B cell (primary cell): ENCODE measurements at regions not wholly inside any gene's neighbourhood (a gene's known extent, or its start where the extent isn't known, plus 50 kb on each side); places are given as distances from the start of the nearest gene placed in this dataset.

Source experiments
- ATAC-seq: fragments of 200-7000 bp; cut with Tn5 transposase; one replicate; pipeline ENCODE4 v1.10.0; 2021; ENCODE audit warnings: low read depth, mild to moderate bottlenecking, moderate number of reproducible peaks, moderate library complexity
- CTCF ChIA-PET: fragments of 350-600 bp; sonication (Branson Sonifier 250); formaldehyde crosslinking; loops from one replicate; lab custom pipeline; 2021; ENCODE audit warnings: antibody characterized with exemption, inconsistent platforms; lab: Charles Lee
- POLR2A ChIA-PET: fragments of 350-600 bp; sonication (Branson Sonifier 250); formaldehyde crosslinking; loops from one replicate; lab custom pipeline; 2021; ENCODE audit warnings: antibody characterized with exemption; lab: Charles Lee
- DNase-seq: peaks from one replicate; pipeline ENCODE4 v3.0.0; 2013
- H2AFZ ChIP-seq: 2 replicates; pipeline ENCODE4 v1.6.1; 2012; ENCODE audit warnings: mild to moderate bottlenecking, low read depth, low read length; ENCODE audit not compliant: insufficient read depth, poor library complexity, severe bottlenecking
- H3K27ac ChIP-seq, 2 donors: 1 replicate in 1 of 2; 2 replicates in 1 of 2; pipeline ENCODE4 v1.5.1; 2012 to 2013; ENCODE audit warnings: low read length in 2 of 2, mild to moderate bottlenecking in 2 of 2, moderate library complexity in 1 of 2
- H3K27me3 ChIP-seq, 4 experiments: fragments of 200-600 bp in 1 of 4; sonication (generic) in 1 of 4; replicated peaks in 1 of 4; 1 replicate in 2 of 4; 2 replicates in 2 of 4; pipeline versions ENCODE4 v1.6.1 to v1.7.0; 2013 to 2016; ENCODE audit warnings: low read length in 3 of 4, mild to moderate bottlenecking in 2 of 4, mixed read lengths in 1 of 4, moderate library complexity in 1 of 4; ENCODE audit not compliant: insufficient read depth in 4 of 4, control insufficient read depth in 3 of 4; ENCODE audit errors: control extremely low read depth in 1 of 4
- H3K36me3 ChIP-seq, 2 experiments: replicated peaks in 1 of 2; 1 replicate in 1 of 2; 2 replicates in 1 of 2; pipeline versions ENCODE4 v1.6.1 to v1.7.1; 2013; ENCODE audit warnings: low read length in 1 of 2; ENCODE audit not compliant: insufficient read depth in 2 of 2, control insufficient read depth in 1 of 2; ENCODE audit errors: control extremely low read depth in 1 of 2, extremely low read depth in 1 of 2
- H3K4me1 ChIP-seq, 2 donors: fragments of 200-600 bp in 1 of 2; sonication (generic) in 1 of 2; 1 replicate in 1 of 2; 2 replicates in 1 of 2; pipeline versions ENCODE4 v1.5.1 to v1.6.1; 2013 to 2017; ENCODE audit warnings: low read length in 2 of 2; ENCODE audit not compliant: control insufficient read depth in 2 of 2, insufficient read depth in 2 of 2
- H3K4me2 ChIP-seq: replicated peaks from 2 replicates; pipeline ENCODE3; 2012; ENCODE audit warnings: mild to moderate bottlenecking, low read depth, low read length; ENCODE audit not compliant: poor library complexity, severe bottlenecking
- H3K4me3 ChIP-seq, 5 experiments: fragments of 200-600 bp in 1 of 5; sonication (generic) in 1 of 5; 1 replicate in 3 of 5; 2 replicates in 2 of 5; pipeline versions ENCODE4 v1.5.1 to v1.7.0; 2011 to 2016; ENCODE audit warnings: low read length in 4 of 5, mild to moderate bottlenecking in 4 of 5, low read depth in 2 of 5, control low read depth in 1 of 5, moderate library complexity in 1 of 5; ENCODE audit not compliant: insufficient read depth in 1 of 5; ENCODE audit errors: control extremely low read depth in 1 of 5, extremely low read depth in 1 of 5
- H3K79me2 ChIP-seq: fragments of 200-600 bp; sonication (generic); one replicate; pipeline ENCODE4 v1.6.0; 2016; ENCODE audit warnings: low read length; ENCODE audit not compliant: control insufficient read depth, insufficient read depth
- H3K9ac ChIP-seq: fragments of 200-600 bp; sonication (generic); 2 replicates; pipeline ENCODE4 v1.6.1; 2017; ENCODE audit warnings: mild to moderate bottlenecking, low read length, moderate library complexity
- H3K9me3 ChIP-seq, 3 donors: one replicate each; pipeline versions ENCODE4 v1.6.1 to v1.7.1; 2013; ENCODE audit warnings: low read length in 2 of 3; ENCODE audit not compliant: control insufficient read depth in 2 of 3, insufficient read depth in 1 of 3; ENCODE audit errors: control extremely low read depth in 1 of 3
- H4K20me1 ChIP-seq: 2 replicates; pipeline ENCODE4 v1.6.0; 2012; ENCODE audit warnings: mild to moderate bottlenecking, low read length; ENCODE audit not compliant: insufficient read depth, control insufficient read depth, poor library complexity, severe bottlenecking
- H3K27ac Mint-ChIP-seq: one replicate; pipeline ENCODE4 v1.8.0; 2021; ENCODE audit warnings: mixed read lengths
- H3K27me3 Mint-ChIP-seq: one replicate; pipeline ENCODE4 v1.8.0; 2021; ENCODE audit warnings: mixed read lengths
- H3K4me1 Mint-ChIP-seq: one replicate; pipeline ENCODE4 v1.8.0; 2021; ENCODE audit warnings: mixed read lengths
- H3K4me3 Mint-ChIP-seq: one replicate; pipeline ENCODE4 v1.8.0; 2021; ENCODE audit warnings: mixed read lengths
- H3K9me3 Mint-ChIP-seq: one replicate; pipeline ENCODE4 v1.8.0; 2022; ENCODE audit warnings: mixed read lengths; ENCODE audit not compliant: insufficient read depth
- EZH2 ChIP-seq: IDR thresholded peaks from 2 replicates; pipeline ENCODE4 v1.6.1; 2012; ENCODE audit warnings: borderline replicate concordance, low read depth, mild to moderate bottlenecking, moderate library complexity, low read length; ENCODE audit not compliant: insufficient read depth, poor library complexity, severe bottlenecking
- WGBS: methylation state at CpG from one replicate; pipeline ENCODE4 v1.1.5; 2013; ENCODE audit warnings: missing lambda C conversion rate; ENCODE audit not compliant: insufficient coverage; 5-methylcytosine and 5-hydroxymethylcytosine counted together
- intact Hi-C: fragments of 100-400 bp; cut with micrococcal nuclease; formaldehyde crosslinking; loops from one replicate; pipeline ENCODE4 v1.10.0; 2022
- TF ChIP-seq, protein P1 (sequence below): fragments of 200-600 bp; IDR thresholded peaks from one replicate; pipeline ENCODE4 v1.8.0; 2022; ENCODE audit warnings: antibody characterized with exemption, mild to moderate bottlenecking

DNA sequence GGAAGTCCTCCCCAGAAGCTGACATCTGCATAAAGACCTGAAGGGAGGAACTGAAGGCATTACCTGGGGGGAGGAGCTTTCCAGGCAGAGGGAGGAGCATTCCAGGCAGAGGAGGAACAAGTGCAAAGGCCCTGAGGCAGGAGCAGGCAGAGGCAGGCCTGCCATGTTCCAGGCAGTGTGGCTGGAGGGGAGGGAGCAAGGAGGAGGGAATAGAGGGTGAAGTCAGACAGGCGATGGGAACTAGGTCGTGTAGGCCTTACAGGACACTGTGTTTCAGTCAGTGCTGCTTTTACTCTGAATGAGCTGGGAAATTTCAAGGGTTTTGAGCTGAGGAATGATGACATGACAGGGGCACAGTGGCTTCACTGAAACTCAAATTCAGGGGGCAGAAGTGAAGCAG, 292.7 kb downstream of the BCOR start:
- no peak overlapping the region for H2AFZ ChIP-seq
- DNase-seq (no peak), ATAC-seq (no peak)
- Mint-ChIP-seq H3K9me3 (no peaks in the 10 kb centered on the region), H3K27me3 (peaks cover 6% of the 10 kb centered on the region), H3K4me1 (no peaks in the 10 kb centered on the region), H3K4me3 (no peak overlapping the region), H3K27ac (no peak overlapping the region)
- no peak overlapping the region for H3K4me2 ChIP-seq
- H3K9ac ChIP-seq = no peak overlapping the region
- H3K27me3 ChIP-seq = no peaks in the 10 kb centered on the region
- CTCF ChIA-PET = no interaction called here
- H3K27ac ChIP-seq = no peak overlapping the region
- no peaks in the 10 kb centered on the region for H3K79me2 ChIP-seq
- intact Hi-C loops = no loop called here
- no peaks in the 10 kb centered on the region for H3K36me3 ChIP-seq
- H3K4me1 ChIP-seq = no peaks in the 10 kb centered on the region
- no peaks in the 10 kb centered on the region for H4K20me1 ChIP-seq
- H3K9me3 ChIP-seq = no peaks in the 10 kb centered on the region
- no peak overlapping the region for H3K4me3 ChIP-seq
- 100% methylated on average over 1 of the region's 2 CpGs for WGBS
- no peak for TF ChIP-seq EZH2
- TF ChIP-seq, protein P1, sequence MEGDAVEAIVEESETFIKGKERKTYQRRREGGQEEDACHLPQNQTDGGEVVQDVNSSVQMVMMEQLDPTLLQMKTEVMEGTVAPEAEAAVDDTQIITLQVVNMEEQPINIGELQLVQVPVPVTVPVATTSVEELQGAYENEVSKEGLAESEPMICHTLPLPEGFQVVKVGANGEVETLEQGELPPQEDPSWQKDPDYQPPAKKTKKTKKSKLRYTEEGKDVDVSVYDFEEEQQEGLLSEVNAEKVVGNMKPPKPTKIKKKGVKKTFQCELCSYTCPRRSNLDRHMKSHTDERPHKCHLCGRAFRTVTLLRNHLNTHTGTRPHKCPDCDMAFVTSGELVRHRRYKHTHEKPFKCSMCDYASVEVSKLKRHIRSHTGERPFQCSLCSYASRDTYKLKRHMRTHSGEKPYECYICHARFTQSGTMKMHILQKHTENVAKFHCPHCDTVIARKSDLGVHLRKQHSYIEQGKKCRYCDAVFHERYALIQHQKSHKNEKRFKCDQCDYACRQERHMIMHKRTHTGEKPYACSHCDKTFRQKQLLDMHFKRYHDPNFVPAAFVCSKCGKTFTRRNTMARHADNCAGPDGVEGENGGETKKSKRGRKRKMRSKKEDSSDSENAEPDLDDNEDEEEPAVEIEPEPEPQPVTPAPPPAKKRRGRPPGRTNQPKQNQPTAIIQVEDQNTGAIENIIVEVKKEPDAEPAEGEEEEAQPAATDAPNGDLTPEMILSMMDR = no peak
- POLR2A ChIA-PET = interaction anchor here (0.6 kb wide), 1 partner anchor 231 kb away, joined by 3 read pairs; no protein-coding TSS in a partner anchor

DNA sequence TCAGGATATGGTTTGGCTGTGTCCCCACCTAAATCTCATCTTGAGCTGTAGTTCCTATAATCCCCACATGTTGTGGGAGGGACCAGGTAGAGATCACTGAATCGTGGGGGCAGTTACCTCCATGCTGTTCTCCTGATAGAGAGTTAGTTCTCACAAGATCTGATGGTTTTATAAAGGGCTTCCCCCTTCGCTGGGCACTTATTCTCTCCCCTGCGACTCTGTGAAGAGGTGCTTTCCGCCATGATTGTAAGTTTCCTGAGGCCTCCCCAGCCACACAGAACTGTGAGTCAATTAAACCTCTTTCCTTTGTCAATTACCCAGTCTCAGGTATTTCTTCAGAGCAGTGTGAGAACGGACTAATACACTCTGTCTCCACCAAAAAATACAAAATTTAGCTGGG, 291.9 kb downstream of the BCOR start:
- Histone ChIP-seq H3K4me1 (no peaks in the 10 kb centered on the region), H2AFZ (no peak overlapping the region), H3K9me3 (no peaks in the 10 kb centered on the region), H3K36me3 (no peaks in the 10 kb centered on the region), H3K4me2 (no peak overlapping the region), H3K27ac (no peak overlapping the region), H4K20me1 (no peaks in the 10 kb centered on the region), H3K4me3 (no peak overlapping the region), H3K79me2 (no peaks in the 10 kb centered on the region), H3K27me3 (no peaks in the 10 kb centered on the region), H3K9ac (no peak overlapping the region)
- Mint-ChIP-seq H3K9me3 (no peaks in the 10 kb centered on the region), H3K27me3 (peaks cover 14% of the 10 kb centered on the region), H3K4me3 (no peak overlapping the region), H3K27ac (no peak overlapping the region), H3K4me1 (no peaks in the 10 kb centered on the region)
- DNase-seq = no peak
- no peak for ATAC-seq
- TF ChIP-seq, protein P1 = no peak
- no peak for TF ChIP-seq EZH2
- intact Hi-C loops = no loop called here
- ChIA-PET CTCF (no interaction called here), POLR2A (no interaction called here)
- no CpG with 5 or more reads among the region's 5 CpGs for WGBS
